H9 (cell line): ENCODE measurements at regions not wholly inside any gene's neighbourhood (a gene's known extent, or its start where the extent isn't known, plus 50 kb on each side); places are given as distances from the start of the nearest gene placed in this dataset.

Experiments
- DNase-seq: peaks from one replicate; pipeline ENCODE4 v3.0.0-alpha.2; 2017
- H2AFZ ChIP-seq: one replicate; pipeline ENCODE4 v1.6.1; 2013; ENCODE audit warnings: mild to moderate bottlenecking, low read length, control low read depth, moderate library complexity
- H2AK5ac ChIP-seq: 2 replicates; pipeline ENCODE4 v1.6.1; 2013; ENCODE audit warnings: low read length, control low read depth, mixed read lengths; ENCODE audit not compliant: insufficient read length
- H2BK120ac ChIP-seq: one replicate; pipeline ENCODE4 v1.6.1; 2013; ENCODE audit warnings: low read depth, mild to moderate bottlenecking, low read length, control low read depth, inconsistent platforms; ENCODE audit not compliant: poor library complexity, severe bottlenecking
- H2BK12ac ChIP-seq: 2 replicates; pipeline ENCODE4 v1.6.1; 2013; ENCODE audit warnings: low read length, control low read depth, mixed read lengths, low read depth; ENCODE audit not compliant: insufficient read length
- H2BK15ac ChIP-seq: 2 replicates; pipeline ENCODE4 v1.6.1; 2013; ENCODE audit warnings: low read depth, low read length, control low read depth
- H2BK20ac ChIP-seq: one replicate; pipeline ENCODE4 v1.6.1; 2013; ENCODE audit warnings: low read depth, mild to moderate bottlenecking, low read length, control low read depth, inconsistent platforms; ENCODE audit not compliant: poor library complexity, severe bottlenecking
- H2BK5ac ChIP-seq: 2 replicates; pipeline ENCODE4 v1.6.1; 2013; ENCODE audit warnings: low read length, control low read depth, mixed read lengths; ENCODE audit not compliant: insufficient read length
- H3K14ac ChIP-seq: 2 replicates; pipeline ENCODE4 v1.6.1; 2013; ENCODE audit warnings: low read length, control low read depth; ENCODE audit not compliant: insufficient read depth
- H3K18ac ChIP-seq: 2 replicates; pipeline ENCODE4 v1.6.1; 2013; ENCODE audit warnings: low read depth, mild to moderate bottlenecking, mixed read lengths, low read length, control low read depth; ENCODE audit not compliant: insufficient read length
- H3K23ac ChIP-seq: 2 replicates; pipeline ENCODE4 v1.6.1; 2013; ENCODE audit warnings: low read length, control low read depth, mixed read lengths, low read depth; ENCODE audit not compliant: insufficient read length
- H3K23me2 ChIP-seq: 2 replicates; pipeline ENCODE4 v1.6.1; 2013; ENCODE audit warnings: low read depth, mild to moderate bottlenecking, mixed read lengths, low read length, control low read depth; ENCODE audit not compliant: insufficient read length, poor library complexity, severe bottlenecking
- H3K27ac ChIP-seq: 2 replicates; pipeline ENCODE4 v1.5.1; 2013; ENCODE audit warnings: low read length, control low read depth, mixed read lengths, low read depth; ENCODE audit not compliant: insufficient read length
- H3K27me3 ChIP-seq: 2 replicates; pipeline ENCODE4 v1.6.1; 2013; ENCODE audit warnings: low read length, control low read depth, inconsistent platforms; ENCODE audit not compliant: insufficient read depth
- H3K4ac ChIP-seq: 2 replicates; pipeline ENCODE4 v1.6.1; 2013; ENCODE audit warnings: low read depth, mild to moderate bottlenecking, control low read depth, inconsistent platforms, low read length, moderate library complexity
- H3K4me1 ChIP-seq: 2 replicates; pipeline ENCODE4 v1.6.1; 2013; ENCODE audit warnings: low read length, control low read depth, inconsistent platforms; ENCODE audit not compliant: insufficient read depth
- H3K4me2 ChIP-seq: 2 replicates; pipeline ENCODE4 v1.6.1; 2013; ENCODE audit warnings: low read length, control low read depth, mixed read lengths; ENCODE audit not compliant: insufficient read length, insufficient read depth
- H3K56ac ChIP-seq: 2 replicates; pipeline ENCODE4 v1.6.1; 2013; ENCODE audit warnings: low read depth, mild to moderate bottlenecking, mixed read lengths, low read length, control low read depth; ENCODE audit not compliant: insufficient read length
- H3K79me1 ChIP-seq: 2 replicates; pipeline ENCODE4 v1.6.1; 2013; ENCODE audit warnings: low read depth, mild to moderate bottlenecking, moderate library complexity, low read length, control low read depth, inconsistent platforms; ENCODE audit not compliant: insufficient read depth, poor library complexity, severe bottlenecking
- H3K79me2 ChIP-seq: 2 replicates; pipeline ENCODE4 v1.6.1; 2013; ENCODE audit warnings: low read length, control low read depth, inconsistent platforms; ENCODE audit not compliant: insufficient read depth
- H3K9ac ChIP-seq: 2 replicates; pipeline ENCODE4 v1.6.1; 2013; ENCODE audit warnings: low read length, control low read depth, mixed read lengths; ENCODE audit not compliant: insufficient read length; ENCODE audit errors: extremely low read depth
- H3K9me3 ChIP-seq: one replicate; pipeline ENCODE4 v1.6.1; 2013; ENCODE audit warnings: low read depth, low read length, inconsistent platforms; ENCODE audit not compliant: control insufficient read depth
- H3T11ph ChIP-seq: one replicate; pipeline ENCODE4 v1.6.1; 2013; ENCODE audit warnings: mild to moderate bottlenecking, low read length, control low read depth, inconsistent platforms
- H4K20me1 ChIP-seq: one replicate; pipeline ENCODE4 v1.6.1; 2013; ENCODE audit not compliant: control insufficient read depth, insufficient read length, insufficient read depth
- H4K5ac ChIP-seq: 2 replicates; pipeline ENCODE4 v1.6.1; 2013; ENCODE audit warnings: low read depth, mild to moderate bottlenecking, mixed read lengths, low read length, control low read depth; ENCODE audit not compliant: insufficient read length
- H4K8ac ChIP-seq: replicated peaks from 2 replicates; pipeline ENCODE4 v1.6.1; 2013; ENCODE audit warnings: low read length, control low read depth, mixed read lengths, low read depth; ENCODE audit not compliant: insufficient read length
- H4K91ac ChIP-seq: 2 replicates; pipeline ENCODE4 v1.6.1; 2013; ENCODE audit warnings: low read depth, mild to moderate bottlenecking, moderate library complexity, mixed read lengths, low read length, control low read depth; ENCODE audit not compliant: insufficient read length
- H3K27ac Mint-ChIP-seq, 3 experiments: 2 replicates in 2 of 3; 3 replicates in 1 of 3; pipeline ENCODE4 v1.8.0; 2020 to 2021; ENCODE audit warnings: mixed read lengths in 3 of 3, mild to moderate bottlenecking in 1 of 3, moderate library complexity in 1 of 3
- H3K27me3 Mint-ChIP-seq: 2 replicates; pipeline ENCODE4 v1.8.0; 2021; ENCODE audit warnings: low read depth, mild to moderate bottlenecking, moderate library complexity, mixed read lengths
- H3K36me3 Mint-ChIP-seq, 3 experiments: 2 replicates in 2 of 3; 3 replicates in 1 of 3; pipeline ENCODE4 v1.8.0; 2020 to 2021; ENCODE audit warnings: low read depth in 3 of 3, mixed read lengths in 3 of 3; ENCODE audit not compliant: insufficient read depth in 1 of 3
- H3K4me1 Mint-ChIP-seq, 2 experiments: 2 replicates each; pipeline ENCODE4 v1.8.0; 2020; ENCODE audit warnings: mixed read lengths in 2 of 2
- H3K4me3 Mint-ChIP-seq, 2 experiments: 2 replicates in 1 of 2; 3 replicates in 1 of 2; pipeline ENCODE4 v1.8.0; 2020 to 2021; ENCODE audit warnings: mild to moderate bottlenecking in 2 of 2, mixed read lengths in 2 of 2, moderate library complexity in 1 of 2
- H3K9me3 Mint-ChIP-seq, 2 experiments: 2 replicates in 1 of 2; 3 replicates in 1 of 2; pipeline ENCODE4 v1.8.0; 2020; ENCODE audit warnings: mild to moderate bottlenecking in 2 of 2, mixed read lengths in 2 of 2, moderate library complexity in 1 of 2
- CTCF ChIP-seq: fragments of 200-600 bp; sonication (generic); conservative IDR thresholded peaks from 3 replicates; pipeline ENCODE4 v1.8.0; 2021; ENCODE audit warnings: antibody characterized with exemption, mild to moderate bottlenecking
- WGBS: extraction: QIAGEN DNeasy Blood & Tissue Kit; methylation state at CpG from one replicate; pipeline ENCODE4 v1.1.7; 2013; ENCODE audit warnings: missing lambda C conversion rate, low lambda C conversion rate, mixed read lengths; ENCODE audit not compliant: insufficient read length; ENCODE audit errors: extremely low coverage; 5-methylcytosine and 5-hydroxymethylcytosine counted together

- no peak overlapping the region for H3K9ac ChIP-seq
These were observed 62.1 kb upstream of the KLF3 start for GRCh38 chr4:38601916-38602291.

More at GRCh38 chr4:38601916-38602291, 62.1 kb upstream of the KLF3 start:
- no peaks in the 10 kb centered on the region for H3K27me3 ChIP-seq
- no peak overlapping the region for H3T11ph ChIP-seq
- no peak overlapping the region for H3K56ac ChIP-seq
- Mint-ChIP-seq H3K36me3 (no peaks in the 10 kb centered on the region), H3K27me3 (no peaks in the 10 kb centered on the region; the same call in 1 of the 2 replicates), H3K9me3 (no peaks in the 10 kb centered on the region), H3K4me1 (peaks cover 20 to 24% of the 10 kb centered on the region in 2 experiments), H3K4me3 (no peak overlapping the region), H3K27ac (no peak overlapping the region)
- no peak overlapping the region for H2BK15ac ChIP-seq
- no peak overlapping the region for H2AK5ac ChIP-seq
- H3K18ac ChIP-seq: no peak overlapping the region
- no peak overlapping the region for H2BK5ac ChIP-seq
- H3K23me2 ChIP-seq: no peaks in the 10 kb centered on the region
- no peaks in the 10 kb centered on the region; the same call in 1 of the 2 replicates for H3K4me1 ChIP-seq
- H4K20me1 ChIP-seq: no peaks in the 10 kb centered on the region
- H4K8ac ChIP-seq: no peak overlapping the region
- H2BK12ac ChIP-seq: no peak overlapping the region
- H3K9me3 ChIP-seq: no peaks in the 10 kb centered on the region
- H3K4me2 ChIP-seq: no peak overlapping the region
- H2AFZ ChIP-seq: no peak overlapping the region
- no peak overlapping the region for H4K91ac ChIP-seq
- H3K79me1 ChIP-seq: no peaks in the 10 kb centered on the region
- no peak overlapping the region for H3K27ac ChIP-seq
- TF ChIP-seq CTCF: no peak
- no peak overlapping the region for H3K23ac ChIP-seq
- no peak overlapping the region for H2BK120ac ChIP-seq
- no peak for DNase-seq
- no CpG with 5 or more reads among the region's 3 CpGs for WGBS
- H2BK20ac ChIP-seq: no peak overlapping the region
- H4K5ac ChIP-seq: no peak overlapping the region
- H3K79me2 ChIP-seq: no peaks in the 10 kb centered on the region
- H3K4ac ChIP-seq: no peak overlapping the region
- no peak overlapping the region for H3K14ac ChIP-seq
